Mesenchymal stem cell (in vitro differentiated cells and primary cell): ENCODE measurements at regions not wholly inside any gene's neighbourhood (a gene's known extent, or its start where the extent isn't known, plus 50 kb on each side); places are given as distances from the start of the nearest gene placed in this dataset.

Experiments used
- DNase-seq: peaks from one replicate; pipeline ENCODE4 v3.0.0-alpha.2; 2013
- H2AFZ ChIP-seq: one replicate; pipeline ENCODE4 v1.6.1; 2013; ENCODE audit warnings: low read depth, mild to moderate bottlenecking, control low read depth, inconsistent platforms, low read length, moderate library complexity
- H2AK5ac ChIP-seq: 2 replicates; pipeline ENCODE4 v1.6.1; 2013; ENCODE audit warnings: low read length, moderate library complexity, mild to moderate bottlenecking, inconsistent platforms; ENCODE audit not compliant: severe bottlenecking
- H2BK120ac ChIP-seq: one replicate; pipeline ENCODE4 v1.6.1; 2013; ENCODE audit warnings: low read depth, mild to moderate bottlenecking, inconsistent platforms, low read length, moderate library complexity
- H2BK12ac ChIP-seq, 2 experiments: one replicate each; pipeline ENCODE4 v1.6.1; 2013; ENCODE audit warnings: inconsistent platforms in 2 of 2, low read length in 2 of 2, mild to moderate bottlenecking in 2 of 2, moderate library complexity in 2 of 2, control low read depth in 1 of 2
- H2BK15ac ChIP-seq: one replicate; pipeline ENCODE4 v1.6.1; 2013; ENCODE audit warnings: mild to moderate bottlenecking, low read depth, inconsistent platforms; ENCODE audit not compliant: poor library complexity, severe bottlenecking
- H2BK5ac ChIP-seq: 2 replicates; pipeline ENCODE4 v1.6.1; 2013; ENCODE audit warnings: low read depth, mild to moderate bottlenecking, low read length, control low read depth, inconsistent platforms; ENCODE audit not compliant: poor library complexity, severe bottlenecking
- H3K14ac ChIP-seq, 2 experiments: one replicate each; pipeline ENCODE4 v1.6.1; 2013; ENCODE audit warnings: inconsistent platforms in 2 of 2, low read length in 2 of 2, control low read depth in 1 of 2, mild to moderate bottlenecking in 1 of 2, moderate library complexity in 1 of 2
- H3K18ac ChIP-seq, 2 experiments: one replicate each; pipeline ENCODE4 v1.6.1; 2013; ENCODE audit warnings: inconsistent platforms in 2 of 2, low read length in 2 of 2, control low read depth in 1 of 2, low read depth in 1 of 2, mild to moderate bottlenecking in 1 of 2
- H3K23ac ChIP-seq, 2 experiments: one replicate each; pipeline ENCODE4 v1.6.1; 2013; ENCODE audit warnings: inconsistent platforms in 2 of 2, low read length in 2 of 2, mild to moderate bottlenecking in 2 of 2, moderate library complexity in 2 of 2, control low read depth in 1 of 2
- H3K27ac ChIP-seq: 2 replicates; pipeline ENCODE4 v1.5.1; 2013; ENCODE audit warnings: mild to moderate bottlenecking, moderate library complexity, low read length, control low read depth, inconsistent platforms; ENCODE audit not compliant: poor library complexity, severe bottlenecking
- H3K27me3 ChIP-seq, 2 experiments: 2 replicates each; pipeline versions ENCODE4 v1.6.1 to v1.7.0; 2013; ENCODE audit warnings: low read length in 2 of 2, mild to moderate bottlenecking in 2 of 2, moderate library complexity in 2 of 2, control low read depth in 1 of 2, inconsistent platforms in 1 of 2; ENCODE audit not compliant: control insufficient read depth in 1 of 2, insufficient read depth in 1 of 2
- H3K36me3 ChIP-seq, 2 experiments: 2 replicates each; pipeline versions ENCODE4 v1.6.1 to v1.7.0; 2013; ENCODE audit warnings: low read length in 2 of 2, control low read depth in 1 of 2, inconsistent platforms in 1 of 2, low read depth in 1 of 2, mild to moderate bottlenecking in 1 of 2; ENCODE audit not compliant: insufficient read depth in 2 of 2, control insufficient read depth in 1 of 2
- H3K4ac ChIP-seq, 2 experiments: one replicate each; pipeline ENCODE4 v1.6.1; 2013; ENCODE audit warnings: inconsistent platforms in 2 of 2, low read length in 2 of 2, mild to moderate bottlenecking in 2 of 2, moderate library complexity in 2 of 2, control low read depth in 1 of 2, low read depth in 1 of 2
- H3K4me1 ChIP-seq: 2 replicates; pipeline ENCODE4 v1.6.1; 2013; ENCODE audit warnings: low read depth, low read length, control low read depth; ENCODE audit not compliant: control insufficient read depth, insufficient read depth
- H3K4me2 ChIP-seq: 2 replicates; pipeline ENCODE4 v1.6.1; 2013; ENCODE audit warnings: low read length, mild to moderate bottlenecking, inconsistent platforms; ENCODE audit not compliant: poor library complexity, severe bottlenecking
- H3K4me3 ChIP-seq, 2 experiments: 2 replicates each; pipeline versions ENCODE4 v1.5.1 to v1.7.0; 2013; ENCODE audit warnings: low read length in 2 of 2, mild to moderate bottlenecking in 2 of 2, control low read depth in 1 of 2, low read depth in 1 of 2; ENCODE audit not compliant: insufficient read depth in 1 of 2
- H3K79me1 ChIP-seq: replicated peaks from 2 replicates; pipeline ENCODE4 v1.6.1; 2013; ENCODE audit warnings: mild to moderate bottlenecking, control low read depth, low read length, inconsistent platforms; ENCODE audit not compliant: poor library complexity, severe bottlenecking
- H3K9ac ChIP-seq: 2 replicates; pipeline ENCODE4 v1.7.0; 2013; ENCODE audit warnings: mild to moderate bottlenecking, low read length, moderate library complexity
- H3K9me3 ChIP-seq: 2 replicates; pipeline ENCODE4 v1.7.0; 2013; ENCODE audit warnings: mild to moderate bottlenecking, low read length; ENCODE audit not compliant: control insufficient read depth
- H4K8ac ChIP-seq: one replicate; pipeline ENCODE4 v1.6.1; 2013; ENCODE audit warnings: inconsistent platforms, mild to moderate bottlenecking, low read length, moderate library complexity
- H4K91ac ChIP-seq: one replicate; pipeline ENCODE4 v1.6.1; 2013; ENCODE audit warnings: mild to moderate bottlenecking, low read length, inconsistent platforms
- WGBS: methylation state at CpG from one replicate; pipeline ENCODE4 v1.1.7; 2013; ENCODE audit warnings: mixed read lengths; 5-methylcytosine and 5-hydroxymethylcytosine counted together

DNA sequence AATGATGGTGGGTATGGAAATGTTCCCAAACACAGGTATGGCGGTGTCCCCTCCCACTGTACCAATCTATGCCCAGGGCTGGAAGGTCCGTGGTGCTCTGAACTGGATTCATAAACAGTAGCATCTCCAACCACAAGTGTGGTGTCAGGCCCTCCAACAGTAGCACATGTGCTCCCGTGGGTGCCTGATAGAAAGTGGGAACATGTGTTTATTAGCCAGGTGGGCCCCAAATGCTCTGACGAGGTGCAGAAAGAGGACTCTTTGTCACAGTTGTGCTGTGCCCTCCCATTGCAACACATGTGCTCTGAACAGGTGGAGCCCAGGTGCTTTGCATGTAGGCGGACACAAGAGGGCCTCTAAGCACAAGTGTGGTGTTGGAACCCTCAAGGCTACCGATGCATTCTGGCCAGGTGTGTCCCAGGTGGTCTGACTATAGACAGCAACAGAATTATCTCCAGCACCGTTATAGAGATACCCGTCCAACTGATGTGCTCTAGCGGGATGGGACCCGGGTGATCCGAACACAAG is 75.4 kb upstream of the ZNF30 start:
- H3K4me2 ChIP-seq, result no peak overlapping the region
- no peaks in the 10 kb centered on the region for H3K4me1 ChIP-seq
- H4K91ac ChIP-seq, result no peak overlapping the region
- H2AFZ ChIP-seq, result no peak overlapping the region
- H3K4me3 ChIP-seq, result no peak overlapping the region
- H3K9me3 ChIP-seq, result peaks cover 14% of the 10 kb centered on the region
- no peak overlapping the region for H4K8ac ChIP-seq
- no peak overlapping the region for H3K23ac ChIP-seq
- WGBS, result 76% methylated on average over 11 of the region's 11 CpGs
- DNase-seq, result no peak
- no peak overlapping the region for H2BK12ac ChIP-seq
- H3K14ac ChIP-seq, result no peak overlapping the region
- H3K4ac ChIP-seq, result no peak overlapping the region
- H3K36me3 ChIP-seq, result no peaks in the 10 kb centered on the region
- no peak overlapping the region for H3K18ac ChIP-seq
- H2BK120ac ChIP-seq, result no peak overlapping the region
- no peaks in the 10 kb centered on the region for H3K27me3 ChIP-seq
- H2BK5ac ChIP-seq, result no peak overlapping the region
- no peak overlapping the region for H3K27ac ChIP-seq
- H2AK5ac ChIP-seq, result no peak overlapping the region
- H3K9ac ChIP-seq, result no peak overlapping the region
- no peak overlapping the region for H2BK15ac ChIP-seq
- no peaks in the 10 kb centered on the region for H3K79me1 ChIP-seq

DNA sequence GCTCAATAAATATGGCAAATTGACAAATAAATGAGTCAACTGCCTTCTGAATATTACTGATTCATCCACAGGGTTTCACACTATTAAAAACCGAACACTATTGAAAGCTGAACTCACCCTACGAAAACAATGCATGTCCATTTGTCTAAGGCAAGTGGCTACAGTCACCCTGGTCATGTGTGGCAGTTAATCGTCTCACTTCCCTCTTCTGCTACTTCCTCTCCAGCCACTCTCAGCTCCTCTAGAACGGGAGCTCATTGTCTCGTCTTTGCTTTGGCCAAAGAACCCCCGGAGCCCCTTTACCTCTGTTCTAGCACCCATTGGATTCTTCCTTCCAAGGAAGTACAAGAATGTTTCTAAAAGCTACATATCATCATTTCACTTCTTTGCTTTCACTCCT is 74.4 kb upstream of the ZNF599 start:
- H2BK5ac ChIP-seq, result no peak overlapping the region
- H4K91ac ChIP-seq, result no peak overlapping the region
- H2BK120ac ChIP-seq, result no peak overlapping the region
- no peak overlapping the region for H3K4me3 ChIP-seq
- H3K9me3 ChIP-seq, result peaks cover 9% of the 10 kb centered on the region
- H3K9ac ChIP-seq, result no peak overlapping the region
- DNase-seq, result no peak
- H3K23ac ChIP-seq, result no peak overlapping the region
- H2BK15ac ChIP-seq, result no peak overlapping the region
- no peak overlapping the region for H3K14ac ChIP-seq
- WGBS, result 78% methylated on average over 6 of the region's 6 CpGs
- no peak overlapping the region for H4K8ac ChIP-seq
- H3K79me1 ChIP-seq, result no peaks in the 10 kb centered on the region
- no peak overlapping the region for H3K18ac ChIP-seq
- H3K27ac ChIP-seq, result no peak overlapping the region
- H3K36me3 ChIP-seq, result no peaks in the 10 kb centered on the region
- H3K4me2 ChIP-seq, result no peak overlapping the region
- H3K27me3 ChIP-seq, result no peaks in the 10 kb centered on the region
- no peak overlapping the region for H2BK12ac ChIP-seq
- no peak overlapping the region for H2AFZ ChIP-seq
- no peak overlapping the region for H2AK5ac ChIP-seq
- no peak overlapping the region for H3K4ac ChIP-seq
- H3K4me1 ChIP-seq, result no peaks in the 10 kb centered on the region

GRCh38 chr19:34844277-34844676 is 71.3 kb upstream of the ZNF599 start:
- Histone ChIP-seq H3K14ac (no peak overlapping the region), H3K9ac (no peak overlapping the region), H4K8ac (no peak overlapping the region), H2BK5ac (no peak overlapping the region), H2AK5ac (no peak overlapping the region), H3K4ac (no peak overlapping the region), H2BK15ac (no peak overlapping the region), H3K4me3 (no peak overlapping the region), H4K91ac (no peak overlapping the region), H3K18ac (no peak overlapping the region), H3K27ac (no peak overlapping the region), H3K4me2 (no peak overlapping the region), H2BK120ac (no peak overlapping the region), H3K4me1 (no peaks in the 10 kb centered on the region), H3K27me3 (peaks cover 5 to 7% of the 10 kb centered on the region in 2 experiments), H2AFZ (no peak overlapping the region), H3K79me1 (no peaks in the 10 kb centered on the region), H3K23ac (no peak overlapping the region), H3K36me3 (no peaks in the 10 kb centered on the region), H2BK12ac (no peak overlapping the region), H3K9me3 (peaks cover 6% of the 10 kb centered on the region)
- DNase-seq, result no peak
- WGBS, result 53% methylated on average over 4 of the region's 5 CpGs

GRCh38 chr19:34841780-34842179 is 68.8 kb upstream of the ZNF599 start:
- no peak overlapping the region for H2BK120ac ChIP-seq
- H2BK12ac ChIP-seq, result no peak overlapping the region
- H3K27me3 ChIP-seq, result peaks cover 19% of the 10 kb centered on the region in 2 experiments
- no peak overlapping the region for H2AFZ ChIP-seq
- H3K4me3 ChIP-seq, result no peak overlapping the region
- WGBS, result 72% methylated on average over 10 of the region's 10 CpGs
- no peak overlapping the region for H3K14ac ChIP-seq
- H3K36me3 ChIP-seq, result no peaks in the 10 kb centered on the region
- no peak overlapping the region for H3K27ac ChIP-seq
- no peak overlapping the region for H3K23ac ChIP-seq
- H2BK5ac ChIP-seq, result no peak overlapping the region
- H2AK5ac ChIP-seq, result no peak overlapping the region
- no peak overlapping the region for H4K8ac ChIP-seq
- H3K9me3 ChIP-seq, result peaks cover 3% of the 10 kb centered on the region
- no peak for DNase-seq
- H3K18ac ChIP-seq, result no peak overlapping the region
- H4K91ac ChIP-seq, result no peak overlapping the region
- no peak overlapping the region for H3K4ac ChIP-seq
- no peaks in the 10 kb centered on the region for H3K79me1 ChIP-seq
- H2BK15ac ChIP-seq, result no peak overlapping the region
- H3K4me2 ChIP-seq, result no peak overlapping the region
- no peaks in the 10 kb centered on the region for H3K4me1 ChIP-seq
- H3K9ac ChIP-seq, result no peak overlapping the region
